HCT116 (cell line): ENCODE measurements at regions not wholly inside any gene's neighbourhood (a gene's known extent, or its start where the extent isn't known, plus 50 kb on each side); places are given as distances from the start of the nearest gene placed in this dataset.

Experiments
- ATAC-seq: fragments of 200-7000 bp; cut with Tn5 transposase; 2 replicates; pipeline ENCODE4 v1.9.1; 2020; ENCODE audit warnings: mild to moderate bottlenecking, moderate library complexity
- BruUV-seq: library from RNA; stranded (reverse); fragments of 400-500 nt; replicated peaks from 2 replicates; lab custom pipeline; 2021; lab: Mats Ljungman, UMichigan
- CTCF ChIA-PET: fragments of 300-600 bp; sonication (Branson Sonifier 250); formaldehyde crosslinking; loops from one replicate; lab custom pipeline; 2021; ENCODE audit warnings: antibody characterized with exemption; lab: Charles Lee
- POLR2A ChIA-PET: fragments of 300-600, 350-600 bp; sonication (Branson Sonifier 250); formaldehyde crosslinking; loops from one replicate; lab custom pipeline; 2021; ENCODE audit warnings: antibody characterized with exemption; lab: Charles Lee
- RAD21 ChIA-PET, 2 experiments: fragments of 300-600 bp; sonication (Branson Sonifier 250); formaldehyde crosslinking; loops; one replicate each; lab custom pipeline; 2023; ENCODE audit warnings: low total read pairs in 2 of 2; ENCODE audit not compliant: uncharacterized antibody in 2 of 2, unreplicated experiment in 2 of 2, low non-redundant PET in 1 of 2; lab: Charles Lee
- DNase-seq: peaks from one replicate; pipeline ENCODE4 v3.0.0-alpha.2; 2010; ENCODE audit warnings: low read depth, low spot score
- H2AFZ ChIP-seq: fragments of 200-600 bp; shearing (Covaris generic), sonication (generic); 2 replicates; pipeline ENCODE4 v1.6.1; 2017; ENCODE audit warnings: low read depth, mixed run types, mixed read lengths, antibody characterized with exemption, low read length; ENCODE audit not compliant: poor library complexity, severe bottlenecking
- H3K27ac ChIP-seq: 2 replicates; pipeline ENCODE4 v1.5.1; 2012; ENCODE audit warnings: low read depth, low read length
- H3K27me3 ChIP-seq: fragments of 200-600 bp; sonication (generic); 2 replicates; pipeline ENCODE4 v1.6.1; 2016; ENCODE audit warnings: mixed run types, low read length, mixed read lengths; ENCODE audit not compliant: insufficient read depth
- H3K36me3 ChIP-seq, 2 experiments: fragments of 200-500 bp in 1 of 2; fragments of 200-600 bp in 1 of 2; sonication (Bioruptor generic) in 1 of 2; sonication (generic) in 1 of 2; 2 replicates each; pipeline versions ENCODE4 v1.5.1 to v1.6.1; 2014 to 2016; ENCODE audit warnings: low read length in 2 of 2, inconsistent platforms in 1 of 2, mixed read lengths in 1 of 2, mixed run types in 1 of 2; ENCODE audit not compliant: insufficient read depth in 2 of 2, control insufficient read depth in 1 of 2
- H3K4me1 ChIP-seq, 2 experiments: fragments of 200-600 bp in 1 of 2; sonication (generic) in 1 of 2; 2 replicates each; pipeline versions ENCODE4 v1.5.1 to v1.6.1; 2012 to 2017; ENCODE audit warnings: low read length in 2 of 2, inconsistent platforms in 1 of 2, mild to moderate bottlenecking in 1 of 2, mixed read lengths in 1 of 2, mixed run types in 1 of 2, moderate library complexity in 1 of 2; ENCODE audit not compliant: insufficient read depth in 2 of 2, control insufficient read depth in 1 of 2
- H3K4me2 ChIP-seq: fragments of 200-600 bp; sonication (generic); 2 replicates; pipeline ENCODE4 v1.6.1; 2017; ENCODE audit warnings: mixed run types, low read length, mixed read lengths
- H3K4me3 ChIP-seq, 2 experiments: fragments of 200-600 bp in 1 of 2; sonication (generic) in 1 of 2; replicated peaks in 1 of 2; 2 replicates each; pipeline ENCODE4 v1.5.1; 2011 to 2016; ENCODE audit warnings: low read length in 2 of 2, control low read depth in 1 of 2, low read depth in 1 of 2, mild to moderate bottlenecking in 1 of 2, mixed read lengths in 1 of 2, mixed run types in 1 of 2
- H3K79me2 ChIP-seq: fragments of 200-600 bp; sonication (generic); 2 replicates; pipeline ENCODE4 v1.6.1; 2017; ENCODE audit warnings: mild to moderate bottlenecking, mixed run types, low read length, moderate library complexity, mixed read lengths; ENCODE audit not compliant: insufficient read depth
- H3K9ac ChIP-seq: fragments of 200-600 bp; sonication (generic); 2 replicates; pipeline ENCODE4 v1.6.1; 2016; ENCODE audit warnings: low read length, mixed read lengths
- H3K9me2 ChIP-seq: fragments of 200-600 bp; sonication (generic), shearing (Covaris generic); 2 replicates; pipeline ENCODE4 v1.6.1; 2017; ENCODE audit warnings: mixed run types, mild to moderate bottlenecking, moderate library complexity; ENCODE audit not compliant: insufficient read depth
- H3K9me3 ChIP-seq, 2 experiments: fragments of 200-500 bp in 1 of 2; fragments of 200-600 bp in 1 of 2; sonication (Bioruptor generic) in 1 of 2; sonication (generic) in 1 of 2; 2 replicates each; pipeline ENCODE4 v1.6.1; 2014 to 2017; ENCODE audit warnings: low read length in 2 of 2, mixed read lengths in 2 of 2, inconsistent platforms in 1 of 2, low read depth in 1 of 2, mild to moderate bottlenecking in 1 of 2, mixed run types in 1 of 2, moderate library complexity in 1 of 2; ENCODE audit not compliant: control insufficient read depth in 1 of 2, insufficient read depth in 1 of 2
- H4K20me1 ChIP-seq: fragments of 200-600 bp; sonication (generic), shearing (Covaris generic); 2 replicates; pipeline ENCODE4 v1.6.1; 2017; ENCODE audit warnings: mixed run types, mild to moderate bottlenecking, moderate library complexity; ENCODE audit not compliant: insufficient read depth
- CBX3 ChIP-seq: IDR thresholded peaks from 2 replicates; pipeline ENCODE4 v1.6.1; 2012; ENCODE audit warnings: low read depth
- CEBPB ChIP-seq: IDR thresholded peaks from 2 replicates; pipeline ENCODE4 v1.6.1; 2012; ENCODE audit warnings: low read depth
- EGR1 ChIP-seq: IDR thresholded peaks from 2 replicates; pipeline ENCODE4 v1.6.1; 2012; ENCODE audit warnings: low read depth
- ELF1 ChIP-seq: IDR thresholded peaks from 2 replicates; pipeline ENCODE4 v1.6.1; 2012; ENCODE audit warnings: low read depth, borderline replicate concordance
- EZH2 ChIP-seq: fragments of 200-600 bp; sonication (generic); IDR thresholded peaks from 2 replicates; pipeline ENCODE4 v1.6.1; 2017; ENCODE audit warnings: antibody characterized with exemption, mixed run types
- FOSL1 ChIP-seq: IDR thresholded peaks from 2 replicates; pipeline ENCODE4 v1.6.1; 2012; ENCODE audit warnings: low read depth
- POLR2AphosphoS5 ChIP-seq: IDR thresholded peaks from 2 replicates; pipeline ENCODE4 v1.6.1; 2011; ENCODE audit warnings: mild to moderate bottlenecking, low read depth, low read length, moderate library complexity
- RAD21 ChIP-seq: IDR thresholded peaks from 2 replicates; pipeline ENCODE4 v1.6.1; 2012; ENCODE audit warnings: low read depth, mild to moderate bottlenecking
- SIN3A ChIP-seq: IDR thresholded peaks from 2 replicates; pipeline ENCODE4 v1.6.1; 2012; ENCODE audit warnings: low read depth
- SP1 ChIP-seq: IDR thresholded peaks from 2 replicates; pipeline ENCODE4 v1.6.1; 2012; ENCODE audit warnings: low read depth
- TCF7L2 ChIP-seq: IDR thresholded peaks from 2 replicates; pipeline ENCODE4 v1.7.0; 2011; ENCODE audit warnings: borderline replicate concordance, inconsistent platforms; ENCODE audit not compliant: insufficient read depth, insufficient read length; ENCODE audit errors: extremely low read depth
- ZFX ChIP-seq: fragments of 450-650 bp; IDR thresholded peaks from 2 replicates; pipeline ENCODE4 v1.6.1; 2017
- ZNF274 ChIP-seq: fragments of 200-500 bp; sonication (Bioruptor generic); IDR thresholded peaks from 2 replicates; pipeline ENCODE4 v1.6.1; 2014; ENCODE audit warnings: mild to moderate bottlenecking, low read depth, low read length, inconsistent platforms
- intact Hi-C: fragments of 100-400 bp; cut with micrococcal nuclease; formaldehyde crosslinking; loops from 2 replicates; pipeline ENCODE4 v1.10.0; 2022
- TF ChIP-seq, protein P1 (sequence below): IDR thresholded peaks from 2 replicates; pipeline ENCODE4 v1.6.1; 2011; ENCODE audit warnings: mild to moderate bottlenecking, low read length, moderate library complexity; ENCODE audit not compliant: insufficient replicate concordance; ENCODE audit errors: extremely low read depth
- TF ChIP-seq, protein P2 (sequence below): IDR thresholded peaks from 2 replicates; pipeline ENCODE4 v1.6.1; 2012
- TF ChIP-seq, protein P3 (sequence below): IDR thresholded peaks from 2 replicates; pipeline ENCODE4 v1.6.1; 2012; ENCODE audit warnings: low read depth
- TF ChIP-seq, protein P4 (sequence below): IDR thresholded peaks from 2 replicates; pipeline ENCODE4 v1.6.1; 2012
- TF ChIP-seq, protein P5 (sequence below), 3 experiments: fragments of 200-600 bp in 1 of 3; sonication (generic) in 1 of 3; IDR thresholded peaks in 2 of 3; conservative IDR thresholded peaks in 1 of 3; 2 replicates each; pipeline ENCODE4 v1.5.1; 2012 to 2017; ENCODE audit warnings: low read depth in 2 of 3, low read length in 2 of 3, antibody characterized with exemption in 1 of 3, borderline replicate concordance in 1 of 3, control low read depth in 1 of 3, mild to moderate bottlenecking in 1 of 3, mixed read lengths in 1 of 3, mixed run types in 1 of 3, moderate library complexity in 1 of 3; ENCODE audit not compliant: insufficient read depth in 1 of 3

DNA sequence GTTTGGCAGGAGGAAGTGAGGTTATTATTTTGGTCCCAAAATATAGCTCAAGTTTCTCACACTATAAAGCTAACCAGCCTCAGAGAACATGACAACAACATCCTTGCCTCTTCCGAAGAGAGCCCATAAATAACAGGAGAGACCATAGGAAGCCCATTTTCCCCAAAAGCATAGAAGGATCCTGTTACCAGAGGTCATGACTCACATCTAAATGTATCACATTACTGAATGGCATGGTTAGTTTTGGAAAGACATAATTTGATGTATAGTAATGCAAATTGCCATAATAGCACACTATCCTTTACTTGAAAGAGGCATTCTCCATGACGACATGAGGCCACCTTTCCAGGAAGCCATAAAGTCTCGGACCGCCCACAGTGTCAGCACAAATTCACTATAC, 238.8 kb upstream of the GRIA3 start:
- no peak overlapping the region for H2AFZ ChIP-seq
- DNase-seq (no peak), ATAC-seq (no peak)
- no peak overlapping the region for H3K9ac ChIP-seq
- H3K36me3 ChIP-seq = no peaks in the 10 kb centered on the region
- no peaks in the 10 kb centered on the region for H3K9me2 ChIP-seq
- RAD21 ChIA-PET = no interaction called here
- H3K27ac ChIP-seq = no peak overlapping the region
- no peaks in the 10 kb centered on the region for H4K20me1 ChIP-seq
- no peak overlapping the region for H3K4me2 ChIP-seq
- no peaks in the 10 kb centered on the region for H3K4me1 ChIP-seq
- BruUV-seq = no TSS peak
- TF ChIP-seq FOSL1 = no peak
- TF ChIP-seq CBX3 = no peak
- TF ChIP-seq, protein P1, sequence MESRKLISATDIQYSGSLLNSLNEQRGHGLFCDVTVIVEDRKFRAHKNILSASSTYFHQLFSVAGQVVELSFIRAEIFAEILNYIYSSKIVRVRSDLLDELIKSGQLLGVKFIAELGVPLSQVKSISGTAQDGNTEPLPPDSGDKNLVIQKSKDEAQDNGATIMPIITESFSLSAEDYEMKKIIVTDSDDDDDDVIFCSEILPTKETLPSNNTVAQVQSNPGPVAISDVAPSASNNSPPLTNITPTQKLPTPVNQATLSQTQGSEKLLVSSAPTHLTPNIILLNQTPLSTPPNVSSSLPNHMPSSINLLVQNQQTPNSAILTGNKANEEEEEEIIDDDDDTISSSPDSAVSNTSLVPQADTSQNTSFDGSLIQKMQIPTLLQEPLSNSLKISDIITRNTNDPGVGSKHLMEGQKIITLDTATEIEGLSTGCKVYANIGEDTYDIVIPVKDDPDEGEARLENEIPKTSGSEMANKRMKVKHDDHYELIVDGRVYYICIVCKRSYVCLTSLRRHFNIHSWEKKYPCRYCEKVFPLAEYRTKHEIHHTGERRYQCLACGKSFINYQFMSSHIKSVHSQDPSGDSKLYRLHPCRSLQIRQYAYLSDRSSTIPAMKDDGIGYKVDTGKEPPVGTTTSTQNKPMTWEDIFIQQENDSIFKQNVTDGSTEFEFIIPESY = no peak
- TF ChIP-seq ZNF274 = no peak
- no peak for TF ChIP-seq RAD21
- TF ChIP-seq, protein P2, sequence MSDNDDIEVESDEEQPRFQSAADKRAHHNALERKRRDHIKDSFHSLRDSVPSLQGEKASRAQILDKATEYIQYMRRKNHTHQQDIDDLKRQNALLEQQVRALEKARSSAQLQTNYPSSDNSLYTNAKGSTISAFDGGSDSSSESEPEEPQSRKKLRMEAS = no peak
- TF ChIP-seq ELF1 = no peak
- no peak for TF ChIP-seq ZFX
- no peak for TF ChIP-seq SIN3A
- TF ChIP-seq, protein P3, sequence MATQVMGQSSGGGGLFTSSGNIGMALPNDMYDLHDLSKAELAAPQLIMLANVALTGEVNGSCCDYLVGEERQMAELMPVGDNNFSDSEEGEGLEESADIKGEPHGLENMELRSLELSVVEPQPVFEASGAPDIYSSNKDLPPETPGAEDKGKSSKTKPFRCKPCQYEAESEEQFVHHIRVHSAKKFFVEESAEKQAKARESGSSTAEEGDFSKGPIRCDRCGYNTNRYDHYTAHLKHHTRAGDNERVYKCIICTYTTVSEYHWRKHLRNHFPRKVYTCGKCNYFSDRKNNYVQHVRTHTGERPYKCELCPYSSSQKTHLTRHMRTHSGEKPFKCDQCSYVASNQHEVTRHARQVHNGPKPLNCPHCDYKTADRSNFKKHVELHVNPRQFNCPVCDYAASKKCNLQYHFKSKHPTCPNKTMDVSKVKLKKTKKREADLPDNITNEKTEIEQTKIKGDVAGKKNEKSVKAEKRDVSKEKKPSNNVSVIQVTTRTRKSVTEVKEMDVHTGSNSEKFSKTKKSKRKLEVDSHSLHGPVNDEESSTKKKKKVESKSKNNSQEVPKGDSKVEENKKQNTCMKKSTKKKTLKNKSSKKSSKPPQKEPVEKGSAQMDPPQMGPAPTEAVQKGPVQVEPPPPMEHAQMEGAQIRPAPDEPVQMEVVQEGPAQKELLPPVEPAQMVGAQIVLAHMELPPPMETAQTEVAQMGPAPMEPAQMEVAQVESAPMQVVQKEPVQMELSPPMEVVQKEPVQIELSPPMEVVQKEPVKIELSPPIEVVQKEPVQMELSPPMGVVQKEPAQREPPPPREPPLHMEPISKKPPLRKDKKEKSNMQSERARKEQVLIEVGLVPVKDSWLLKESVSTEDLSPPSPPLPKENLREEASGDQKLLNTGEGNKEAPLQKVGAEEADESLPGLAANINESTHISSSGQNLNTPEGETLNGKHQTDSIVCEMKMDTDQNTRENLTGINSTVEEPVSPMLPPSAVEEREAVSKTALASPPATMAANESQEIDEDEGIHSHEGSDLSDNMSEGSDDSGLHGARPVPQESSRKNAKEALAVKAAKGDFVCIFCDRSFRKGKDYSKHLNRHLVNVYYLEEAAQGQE = no peak
- TF ChIP-seq EZH2 = no peak
- TF ChIP-seq, protein P4, sequence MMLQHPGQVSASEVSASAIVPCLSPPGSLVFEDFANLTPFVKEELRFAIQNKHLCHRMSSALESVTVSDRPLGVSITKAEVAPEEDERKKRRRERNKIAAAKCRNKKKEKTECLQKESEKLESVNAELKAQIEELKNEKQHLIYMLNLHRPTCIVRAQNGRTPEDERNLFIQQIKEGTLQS = no peak
- TF ChIP-seq SP1 = no peak
- TF ChIP-seq, protein P5, sequence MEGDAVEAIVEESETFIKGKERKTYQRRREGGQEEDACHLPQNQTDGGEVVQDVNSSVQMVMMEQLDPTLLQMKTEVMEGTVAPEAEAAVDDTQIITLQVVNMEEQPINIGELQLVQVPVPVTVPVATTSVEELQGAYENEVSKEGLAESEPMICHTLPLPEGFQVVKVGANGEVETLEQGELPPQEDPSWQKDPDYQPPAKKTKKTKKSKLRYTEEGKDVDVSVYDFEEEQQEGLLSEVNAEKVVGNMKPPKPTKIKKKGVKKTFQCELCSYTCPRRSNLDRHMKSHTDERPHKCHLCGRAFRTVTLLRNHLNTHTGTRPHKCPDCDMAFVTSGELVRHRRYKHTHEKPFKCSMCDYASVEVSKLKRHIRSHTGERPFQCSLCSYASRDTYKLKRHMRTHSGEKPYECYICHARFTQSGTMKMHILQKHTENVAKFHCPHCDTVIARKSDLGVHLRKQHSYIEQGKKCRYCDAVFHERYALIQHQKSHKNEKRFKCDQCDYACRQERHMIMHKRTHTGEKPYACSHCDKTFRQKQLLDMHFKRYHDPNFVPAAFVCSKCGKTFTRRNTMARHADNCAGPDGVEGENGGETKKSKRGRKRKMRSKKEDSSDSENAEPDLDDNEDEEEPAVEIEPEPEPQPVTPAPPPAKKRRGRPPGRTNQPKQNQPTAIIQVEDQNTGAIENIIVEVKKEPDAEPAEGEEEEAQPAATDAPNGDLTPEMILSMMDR (IDR thresholded peaks at IDR 0.05 in 2 of 3, conservative IDR thresholded peaks at IDR 0.05 in 1 of 3; ENCODE audit: borderline replicate concordance in 1 of 3, insufficient read depth in 1 of 3, low read depth in 2 of 3, low read length in 2 of 3) = no peak
- no peak for TF ChIP-seq TCF7L2
- TF ChIP-seq EGR1 = no peak
- TF ChIP-seq CEBPB = no peak
- no peak for TF ChIP-seq POLR2AphosphoS5
- TF ChIP-seq, all 23 proteins: peak for 0
- Histone ChIP-seq H3K79me2 (no peaks in the 10 kb centered on the region), H3K4me3 (no peak overlapping the region), H3K27me3 (no peaks in the 10 kb centered on the region), H3K9me3 (no peaks in the 10 kb centered on the region)
- ChIA-PET CTCF (no interaction called here), POLR2A (no interaction called here)
- intact Hi-C loops = no loop called here
